K562 (cell line): ENCODE measurements at regions not wholly inside any gene's neighbourhood (a gene's known extent, or its start where the extent isn't known, plus 50 kb on each side); places are given as distances from the start of the nearest gene placed in this dataset.
A peak's percentile ranks its signal among the peaks of the same experiment; 100 is the strongest.

Source experiments
- CCNT2 ChIP-seq: IDR thresholded peaks from 2 replicates; pipeline ENCODE4 v1.6.1; 2011; ENCODE audit warnings: borderline replicate concordance, low read depth, mild to moderate bottlenecking, moderate library complexity, mixed read lengths, low read length; ENCODE audit not compliant: insufficient read length; ENCODE audit errors: extremely low read depth
- DMBX1 ChIP-seq: fragments of 250-450 bp; sonication (Bioruptor Pico); IDR thresholded peaks from 2 replicates; pipeline ENCODE4 v1.8.0; 2022; ENCODE audit warnings: inconsistent platforms, mild to moderate bottlenecking, moderate library complexity, borderline replicate concordance
- HES1 ChIP-seq: fragments of 450-650 bp; IDR thresholded peaks from 2 replicates; pipeline ENCODE4 v1.6.1; 2016; ENCODE audit warnings: low read depth, mild to moderate bottlenecking, moderate library complexity
- ILF3 ChIP-seq: fragments of 450-650 bp; IDR thresholded peaks from 2 replicates; pipeline ENCODE4 v1.6.1; 2018; ENCODE audit warnings: antibody characterized with exemption, mild to moderate bottlenecking, moderate library complexity, borderline replicate concordance
- KLF10 ChIP-seq: fragments of 250-450 bp; sonication (Bioruptor Pico); IDR thresholded peaks from 2 replicates; pipeline ENCODE4 v1.6.1; 2021; ENCODE audit warnings: matching md5 sums
- NCOR1 ChIP-seq: fragments of 450-650 bp; IDR thresholded peaks from 2 replicates; pipeline ENCODE4 v1.6.1; 2016; ENCODE audit warnings: mild to moderate bottlenecking, moderate library complexity
- NFYB ChIP-seq: IDR thresholded peaks from 2 replicates; pipeline ENCODE4 v1.6.1; 2011; ENCODE audit warnings: mild to moderate bottlenecking, moderate library complexity; ENCODE audit not compliant: insufficient read length; ENCODE audit errors: extremely low read depth
- PCBP2 ChIP-seq: fragments of 200-400 bp; formaldehyde crosslinking; IDR thresholded peaks from 2 replicates; pipeline ENCODE4 v1.6.1; 2018; ENCODE audit warnings: low read length, low read depth, mild to moderate bottlenecking, moderate library complexity; ENCODE audit not compliant: poor library complexity, severe bottlenecking
- SOX6 ChIP-seq: fragments of 450-650 bp; IDR thresholded peaks from 2 replicates; pipeline ENCODE4 v1.6.1; 2014; ENCODE audit warnings: mild to moderate bottlenecking
- TOE1 ChIP-seq, 2 experiments: fragments of 450-650 bp in 1 of 2; sonication (generic) in 1 of 2; formaldehyde crosslinking in 1 of 2; IDR thresholded peaks; 2 replicates each; pipeline versions ENCODE4 v1.7.1 to v1.8.0; 2016 to 2022; ENCODE audit warnings: borderline replicate concordance in 2 of 2, mild to moderate bottlenecking in 2 of 2, antibody characterized with exemption in 1 of 2, inconsistent platforms in 1 of 2, low read depth in 1 of 2, missing genetic modification reagents in 1 of 2, moderate library complexity in 1 of 2
- TRIM24 ChIP-seq, 2 experiments: fragments of 450-650 bp; IDR thresholded peaks; 2 replicates each; pipeline ENCODE4 v1.6.1; 2016
- XRCC3 ChIP-seq: fragments of 450-650 bp; IDR thresholded peaks from 2 replicates; pipeline ENCODE4 v1.6.1; 2017; ENCODE audit warnings: mild to moderate bottlenecking, moderate library complexity
- ZBTB9 ChIP-seq: fragments of 450-650 bp; formaldehyde crosslinking; IDR thresholded peaks from 2 replicates; pipeline ENCODE4 v1.4.0; 2020; ENCODE audit warnings: mild to moderate bottlenecking, moderate library complexity
- ZMIZ1 ChIP-seq, 2 experiments: fragments of 150-350 bp in 1 of 2; IDR thresholded peaks; 2 replicates each; pipeline ENCODE4 v1.6.1; 2012 to 2016; ENCODE audit warnings: low read depth in 2 of 2, low read length in 2 of 2, mild to moderate bottlenecking in 1 of 2, moderate library complexity in 1 of 2
- ZNF280B ChIP-seq: fragments of 250-450 bp; sonication (Bioruptor Pico); IDR thresholded peaks from 2 replicates; pipeline ENCODE4 v1.5.1; 2021; ENCODE audit warnings: mild to moderate bottlenecking
- ZNF398 ChIP-seq: fragments of 250-450 bp; sonication (Bioruptor Pico); IDR thresholded peaks from 2 replicates; pipeline ENCODE4 v1.8.0; 2021; ENCODE audit warnings: moderate library complexity, mild to moderate bottlenecking, inconsistent platforms
- TF ChIP-seq, protein P1 (sequence below): fragments of 250-450 bp; sonication (Bioruptor Pico); IDR thresholded peaks from 2 replicates; pipeline ENCODE4 v1.4.0; 2020; ENCODE audit warnings: mild to moderate bottlenecking, moderate library complexity

DNA sequence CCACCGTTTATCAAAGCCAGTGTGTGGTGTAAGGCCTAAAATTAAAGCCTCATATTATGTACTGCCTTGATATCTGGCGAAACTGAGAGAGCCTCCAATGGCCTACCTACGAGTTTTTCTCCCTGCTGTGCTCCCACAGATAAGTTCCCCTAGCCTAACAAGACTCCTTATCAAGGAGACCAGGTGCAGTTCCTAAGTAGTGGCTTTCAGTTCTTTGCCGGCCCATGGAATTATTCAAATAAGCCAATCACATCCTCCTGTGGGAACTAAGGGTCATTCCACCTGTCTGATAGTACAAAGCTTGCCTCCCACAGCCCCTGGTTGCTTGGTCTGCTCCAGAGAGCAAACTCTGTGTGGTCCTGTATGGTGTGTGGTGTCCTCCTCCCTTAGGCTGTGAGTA lies 99.8 kb upstream of the TEX13C start (continued):
- TF ChIP-seq NCOR1: peak; percentile 76
- TF ChIP-seq, protein P1, sequence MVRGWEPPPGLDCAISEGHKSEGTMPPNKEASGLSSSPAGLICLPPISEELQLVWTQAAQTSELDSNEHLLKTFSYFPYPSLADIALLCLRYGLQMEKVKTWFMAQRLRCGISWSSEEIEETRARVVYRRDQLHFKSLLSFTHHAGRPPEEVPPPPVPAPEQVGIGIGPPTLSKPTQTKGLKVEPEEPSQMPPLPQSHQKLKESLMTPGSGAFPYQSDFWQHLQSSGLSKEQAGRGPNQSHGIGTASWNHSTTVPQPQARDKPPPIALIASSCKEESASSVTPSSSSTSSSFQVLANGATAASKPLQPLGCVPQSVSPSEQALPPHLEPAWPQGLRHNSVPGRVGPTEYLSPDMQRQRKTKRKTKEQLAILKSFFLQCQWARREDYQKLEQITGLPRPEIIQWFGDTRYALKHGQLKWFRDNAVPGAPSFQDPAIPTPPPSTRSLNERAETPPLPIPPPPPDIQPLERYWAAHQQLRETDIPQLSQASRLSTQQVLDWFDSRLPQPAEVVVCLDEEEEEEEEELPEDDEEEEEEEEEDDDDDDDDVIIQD: no peak
- no peak for TF ChIP-seq KLF10 (CRISPR knock-in tag)
- TF ChIP-seq ZNF398 (CRISPR knock-in tag): no peak
- no peak for TF ChIP-seq TOE1 (IDR thresholded peaks at IDR 0.05; ENCODE audit: borderline replicate concordance)
- no peak for TF ChIP-seq TOE1 (CRISPR knock-in tag; IDR thresholded peaks at IDR 0.05; ENCODE audit: borderline replicate concordance, low read depth)
- peak; percentile 47 for TF ChIP-seq CCNT2
- TF ChIP-seq ZMIZ1 (IDR thresholded peaks at IDR 0.05; ENCODE audit: low read depth in 2 of 2, low read length in 2 of 2): no peak
- no peak for TF ChIP-seq ILF3
- peak; percentile 85 for TF ChIP-seq NFYB
- TF ChIP-seq DMBX1 (CRISPR knock-in tag): no peak
- TF ChIP-seq PCBP2: no peak
- TF ChIP-seq XRCC3: no peak
- TF ChIP-seq SOX6: peak; percentile 30; the same call in 1 of the 2 replicates
- peak; percentile 62 to 74 for TF ChIP-seq TRIM24 (IDR thresholded peaks at IDR 0.05)
- TF ChIP-seq HES1: no peak
- TF ChIP-seq ZBTB9 (CRISPR knock-in tag): no peak
- no peak for TF ChIP-seq ZNF280B (CRISPR knock-in tag)
